HUES6 (cell line): ENCODE measurements at regions not wholly inside any gene's neighbourhood (a gene's known extent, or its start where the extent isn't known, plus 50 kb on each side); places are given as distances from the start of the nearest gene placed in this dataset.

Source experiments
- H3K27ac ChIP-seq: 2 replicates; pipeline ENCODE4 v1.7.0; 2013; ENCODE audit warnings: low read depth, mild to moderate bottlenecking, low read length, inconsistent platforms
- H3K27me3 ChIP-seq: 2 replicates; pipeline ENCODE4 v1.6.1; 2013; ENCODE audit warnings: low read length; ENCODE audit not compliant: control insufficient read depth, insufficient read depth
- H3K36me3 ChIP-seq: 2 replicates; pipeline ENCODE4 v1.6.1; 2013; ENCODE audit warnings: low read length; ENCODE audit not compliant: control insufficient read depth, insufficient read depth
- H3K4me1 ChIP-seq: 2 replicates; pipeline ENCODE4 v1.6.1; 2013; ENCODE audit warnings: low read length; ENCODE audit not compliant: control insufficient read depth, insufficient read depth
- H3K4me3 ChIP-seq: 2 replicates; pipeline ENCODE4 v1.5.1; 2013; ENCODE audit warnings: low read depth, low read length
- H3K9ac ChIP-seq: one replicate; pipeline ENCODE4 v1.6.1; 2013; ENCODE audit warnings: mild to moderate bottlenecking, low read length
- H3K9me3 ChIP-seq: 2 replicates; pipeline ENCODE4 v1.6.1; 2013; ENCODE audit warnings: low read depth, low read length; ENCODE audit not compliant: control insufficient read depth, insufficient read depth

GRCh38 chr9:1222511-1222910, 172.4 kb downstream of the DMRT2 start:
- Histone ChIP-seq H3K9me3 (no peaks in the 10 kb centered on the region), H3K27ac (no peak overlapping the region), H3K4me3 (no peak overlapping the region), H3K36me3 (no peaks in the 10 kb centered on the region), H3K9ac (no peak overlapping the region), H3K4me1 (no peaks in the 10 kb centered on the region), H3K27me3 (no peaks in the 10 kb centered on the region)

- H3K27ac ChIP-seq = no peak overlapping the region
- no peaks in the 10 kb centered on the region for H3K36me3 ChIP-seq
- no peak overlapping the region for H3K9ac ChIP-seq
- H3K4me3 ChIP-seq = no peak overlapping the region
- H3K27me3 ChIP-seq = no peaks in the 10 kb centered on the region
- no peaks in the 10 kb centered on the region for H3K4me1 ChIP-seq
- H3K9me3 ChIP-seq = no peaks in the 10 kb centered on the region
Measured at GRCh38 chr9:1231998-1232919, 182.1 kb downstream of the DMRT2 start.

- no peak overlapping the region for H3K27ac ChIP-seq
- no peaks in the 10 kb centered on the region for H3K9me3 ChIP-seq
- H3K27me3 ChIP-seq = no peaks in the 10 kb centered on the region
- H3K4me3 ChIP-seq = no peak overlapping the region
- no peaks in the 10 kb centered on the region for H3K36me3 ChIP-seq
- H3K9ac ChIP-seq = no peak overlapping the region
- H3K4me1 ChIP-seq = peaks cover under 1% of the 10 kb centered on the region; the same call in 1 of the 2 replicates
Measured at GRCh38 chr9:1233568-1233967, 183.4 kb downstream of the DMRT2 start.

- no peak overlapping the region for H3K9ac ChIP-seq
- H3K27ac ChIP-seq = no peak overlapping the region
- no peak overlapping the region for H3K4me3 ChIP-seq
- H3K27me3 ChIP-seq = no peaks in the 10 kb centered on the region
- peaks cover 3% of the 10 kb centered on the region; the same call in 1 of the 2 replicates for H3K4me1 ChIP-seq
- H3K36me3 ChIP-seq = no peaks in the 10 kb centered on the region
- no peaks in the 10 kb centered on the region for H3K9me3 ChIP-seq
Measured at GRCh38 chr9:1235650-1236049, 185.5 kb downstream of the DMRT2 start.

GRCh38 chr9:1236061-1236460, 185.9 kb downstream of the DMRT2 start:
- Histone ChIP-seq H3K4me1 (peaks cover 3% of the 10 kb centered on the region; the same call in 1 of the 2 replicates), H3K36me3 (no peaks in the 10 kb centered on the region), H3K27me3 (no peaks in the 10 kb centered on the region), H3K4me3 (no peak overlapping the region), H3K9ac (no peak overlapping the region), H3K27ac (no peak overlapping the region), H3K9me3 (no peaks in the 10 kb centered on the region)

GRCh38 chr9:1238407-1238806, 188.2 kb downstream of the DMRT2 start:
- peaks cover 3% of the 10 kb centered on the region; the same call in 1 of the 2 replicates for H3K4me1 ChIP-seq
- H3K9ac ChIP-seq = no peak overlapping the region
- H3K9me3 ChIP-seq = no peaks in the 10 kb centered on the region
- no peaks in the 10 kb centered on the region for H3K36me3 ChIP-seq
- H3K4me3 ChIP-seq = no peak overlapping the region
- H3K27ac ChIP-seq = no peak overlapping the region
- H3K27me3 ChIP-seq = no peaks in the 10 kb centered on the region

GRCh38 chr9:1248743-1249142, 198.6 kb downstream of the DMRT2 start:
- H3K9ac ChIP-seq = no peak overlapping the region

GRCh38 chr9:1253064-1253979, 203.2 kb downstream of the DMRT2 start:
- Histone ChIP-seq H3K4me3 (no peak overlapping the region), H3K9me3 (no peaks in the 10 kb centered on the region), H3K4me1 (no peaks in the 10 kb centered on the region)

More at GRCh38 chr9:1248743-1249142, 198.6 kb downstream of the DMRT2 start:
- Histone ChIP-seq H3K36me3 (no peaks in the 10 kb centered on the region), H3K27me3 (no peaks in the 10 kb centered on the region), H3K4me1 (no peaks in the 10 kb centered on the region), H3K9me3 (no peaks in the 10 kb centered on the region), H3K27ac (no peak overlapping the region), H3K4me3 (no peak overlapping the region)

GRCh38 chr9:1254071-1254470, 203.9 kb downstream of the DMRT2 start:
- Histone ChIP-seq H3K9ac (no peak overlapping the region), H3K27ac (no peak overlapping the region), H3K36me3 (no peaks in the 10 kb centered on the region), H3K9me3 (no peaks in the 10 kb centered on the region), H3K27me3 (no peaks in the 10 kb centered on the region), H3K4me3 (no peak overlapping the region), H3K4me1 (no peaks in the 10 kb centered on the region)

More at GRCh38 chr9:1253064-1253979, 203.2 kb downstream of the DMRT2 start:
- no peaks in the 10 kb centered on the region for H3K36me3 ChIP-seq
- H3K27ac ChIP-seq = no peak overlapping the region
- no peaks in the 10 kb centered on the region for H3K27me3 ChIP-seq
- no peak overlapping the region for H3K9ac ChIP-seq

- Histone ChIP-seq H3K36me3 (no peaks in the 10 kb centered on the region), H3K9me3 (no peaks in the 10 kb centered on the region), H3K9ac (no peak overlapping the region), H3K27me3 (no peaks in the 10 kb centered on the region), H3K4me3 (no peak overlapping the region), H3K27ac (no peak overlapping the region), H3K4me1 (no peaks in the 10 kb centered on the region)
Measured at GRCh38 chr9:1256178-1256577, 206.0 kb downstream of the DMRT2 start.

GRCh38 chr9:1261266-1261665, 211.1 kb downstream of the DMRT2 start:
- Histone ChIP-seq H3K36me3 (no peaks in the 10 kb centered on the region), H3K27ac (no peak overlapping the region), H3K9ac (no peak overlapping the region), H3K4me3 (no peak overlapping the region), H3K9me3 (no peaks in the 10 kb centered on the region), H3K27me3 (no peaks in the 10 kb centered on the region), H3K4me1 (no peaks in the 10 kb centered on the region)
